ENCODE measurements at regions not wholly inside any gene's neighbourhood (a gene's known extent, or its start where the extent isn't known, plus 50 kb on each side); places are given as distances from the start of the nearest gene placed in this dataset.
"Not testable (repeated sequence)": the region's sequence is repeated elsewhere in the genome, so short reads cannot be mapped to it uniquely, and the experiment has no call there.

DNA sequence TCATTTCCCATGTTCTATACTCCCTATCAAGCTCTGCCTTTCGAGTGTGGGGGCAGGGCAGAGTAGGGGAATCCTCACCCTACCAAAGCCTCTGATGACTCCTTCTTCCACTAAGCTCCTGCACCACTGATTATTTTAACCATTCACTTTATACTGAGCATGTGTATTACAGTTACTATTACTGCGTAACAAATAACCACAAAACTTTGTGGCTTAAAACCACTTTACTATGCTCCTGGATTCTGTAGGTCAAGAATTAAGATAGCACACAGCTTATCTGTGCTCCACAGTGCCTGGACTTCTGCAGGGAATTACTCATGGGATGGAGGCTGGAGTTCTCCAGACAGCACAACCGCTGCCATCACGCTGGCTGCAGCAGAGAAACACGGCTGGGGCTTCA is 117.4 kb upstream of the DNAJC10 start:
- no peak for DNase-seq

- DNase-seq = no peak
These were observed 110.9 kb upstream of the DNAJC10 start for GRCh38 chr2:182605166-182605565.

DNA sequence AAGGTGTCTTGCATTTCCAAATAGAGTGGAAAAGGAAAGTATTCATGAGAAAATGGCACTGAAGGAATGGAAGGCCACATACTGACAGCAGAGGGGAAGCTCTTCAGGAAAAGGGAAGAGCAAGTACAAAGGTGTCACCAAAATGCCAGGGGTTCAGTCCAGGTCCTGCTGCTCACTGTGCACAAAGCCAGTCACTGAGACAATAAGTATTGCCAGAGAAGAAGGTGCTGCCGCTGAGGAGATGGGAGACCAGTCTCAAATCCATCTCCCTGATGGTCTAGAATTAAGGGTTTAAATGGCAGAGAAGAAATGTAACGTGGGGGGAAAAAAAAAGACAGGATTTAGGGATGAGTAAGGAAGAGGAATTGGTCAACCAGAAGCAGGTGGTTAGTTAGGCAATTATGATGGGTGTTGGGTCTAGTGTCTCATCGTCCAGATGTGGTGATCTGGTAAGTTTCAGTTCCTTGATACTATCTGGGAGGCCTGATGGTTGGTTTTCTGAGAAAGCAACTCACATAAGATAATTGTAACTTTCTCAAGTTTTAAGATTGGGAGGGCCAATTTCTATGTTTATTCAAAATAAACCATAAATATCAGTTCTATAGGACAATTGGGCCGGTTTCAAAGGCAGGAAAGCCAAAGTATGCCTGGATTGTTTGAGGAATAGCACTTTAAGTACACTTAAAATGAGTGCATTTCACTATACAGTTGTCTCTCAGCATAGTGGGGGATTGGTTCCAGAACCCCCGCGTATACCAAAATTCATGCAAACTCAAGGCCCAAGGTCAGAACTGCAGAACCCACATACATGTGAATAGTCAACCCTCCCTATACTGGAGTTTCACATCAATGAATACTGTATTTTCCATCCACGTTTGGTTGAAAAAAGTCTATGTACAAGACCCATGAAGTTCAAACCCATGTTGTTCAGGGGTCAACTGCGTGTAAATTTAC is 109.1 kb upstream of the DNAJC10 start:
- DNase-seq = no peak

DNA sequence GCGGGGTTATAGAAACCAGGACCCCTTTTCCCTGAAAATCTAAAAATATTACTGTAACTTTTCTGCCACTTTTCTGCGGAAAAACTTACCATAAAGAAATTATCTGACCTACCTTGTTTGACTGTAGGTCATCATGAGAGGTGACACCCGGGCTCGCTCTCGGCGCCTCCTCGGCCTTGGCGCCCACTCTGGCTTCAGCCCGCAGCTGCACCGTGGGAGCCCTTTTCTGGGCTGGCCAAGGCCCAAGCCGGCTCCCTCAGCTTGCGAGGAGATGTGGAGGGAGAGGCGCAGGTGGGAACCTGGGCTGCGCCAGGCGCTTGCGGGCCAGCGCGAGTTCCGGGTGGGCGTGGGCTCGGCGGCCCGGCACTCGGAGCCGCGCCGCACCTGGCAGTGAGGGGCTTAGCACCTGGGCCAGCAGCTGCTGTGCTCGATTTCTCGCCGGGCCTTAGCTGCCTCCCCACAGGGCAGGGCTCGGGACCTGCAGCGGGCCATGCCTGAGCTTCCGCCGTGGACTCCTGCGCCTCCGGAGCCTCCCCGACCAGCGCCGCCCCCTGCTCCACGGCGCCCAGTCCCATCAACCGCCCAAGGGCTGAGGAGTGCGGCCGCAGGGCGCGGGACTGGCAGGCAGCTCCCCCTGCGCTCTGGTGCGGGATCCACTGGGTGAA is 107.7 kb upstream of the DNAJC10 start:
- no peak for DNase-seq

- not testable (repeated sequence) for DNase-seq
These were observed 107.1 kb upstream of the DNAJC10 start for GRCh38 chr2:182609005-182609404.

DNA sequence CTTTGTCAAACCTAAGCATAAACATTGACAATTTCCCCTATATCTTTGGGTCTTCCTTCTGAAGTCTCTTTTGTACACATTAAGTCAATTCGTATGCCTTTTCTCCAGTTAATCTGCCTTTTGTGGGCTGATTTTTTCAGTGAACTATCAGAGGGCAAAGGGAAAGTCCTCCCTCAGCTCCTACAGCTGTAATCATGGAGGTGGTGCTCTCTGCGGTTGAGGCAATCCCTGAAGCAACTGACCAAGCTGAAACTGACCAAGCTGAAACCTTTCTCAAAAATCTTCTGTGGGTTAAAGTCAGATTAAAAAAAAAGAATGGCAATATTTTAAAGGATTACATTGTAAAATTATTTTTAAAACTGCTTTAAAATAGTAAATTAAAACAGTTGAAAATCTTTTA is 105.8 kb upstream of the DNAJC10 start:
- DNase-seq = no peak

DNA sequence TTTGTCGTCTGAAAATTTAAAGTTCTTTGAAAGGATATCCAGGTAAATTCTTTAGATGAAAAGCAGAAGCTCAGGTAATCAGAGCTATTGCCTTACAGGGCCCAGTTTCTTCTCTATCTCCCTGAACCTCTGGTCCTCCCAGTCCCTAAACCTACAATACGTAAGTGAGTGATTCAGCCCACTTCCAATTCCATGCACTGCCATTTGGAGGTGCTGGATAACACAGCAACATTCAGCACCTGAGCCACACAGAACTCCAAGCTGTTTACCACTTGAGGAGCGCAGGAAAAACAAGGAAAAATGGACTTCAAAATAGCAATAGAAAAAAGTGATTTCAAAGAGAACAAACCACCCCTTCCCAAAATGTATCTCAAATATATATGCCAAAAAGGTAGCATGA is 105.0 kb upstream of the DNAJC10 start:
- peak; percentile 36 for DNase-seq

DNA sequence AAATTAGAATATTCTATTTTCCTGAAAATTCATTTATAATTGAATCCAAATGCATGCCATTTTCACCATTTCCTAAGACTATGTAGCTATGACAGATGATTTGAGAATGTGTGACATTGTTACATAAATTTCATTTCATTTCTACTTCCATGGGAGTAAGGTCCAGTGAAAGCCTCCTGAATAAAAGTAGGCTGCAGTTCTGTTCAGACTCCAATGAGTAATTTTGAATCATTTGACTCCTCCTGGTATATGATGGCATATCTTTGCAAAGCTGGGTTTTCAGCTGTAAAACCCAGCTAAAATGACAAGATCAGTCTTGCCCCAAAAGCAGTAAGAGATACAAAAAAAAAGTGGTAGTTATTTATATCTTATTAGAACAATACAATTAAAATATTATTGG is 101.0 kb upstream of the DNAJC10 start:
- no peak for DNase-seq

GRCh38 chr2:182616471-182617393 is 99.3 kb upstream of the DNAJC10 start:
- peak; percentile 35 for DNase-seq

- peak; percentile 69 for DNase-seq
These were observed 97.4 kb upstream of the DNAJC10 start for GRCh38 chr2:182618672-182619079.

GRCh38 chr2:182619276-182619675 is 96.8 kb upstream of the DNAJC10 start:
- peak; percentile 28 for DNase-seq

- DNase-seq = no peak
These were observed 94.9 kb upstream of the DNAJC10 start for GRCh38 chr2:182621191-182621590.

DNA sequence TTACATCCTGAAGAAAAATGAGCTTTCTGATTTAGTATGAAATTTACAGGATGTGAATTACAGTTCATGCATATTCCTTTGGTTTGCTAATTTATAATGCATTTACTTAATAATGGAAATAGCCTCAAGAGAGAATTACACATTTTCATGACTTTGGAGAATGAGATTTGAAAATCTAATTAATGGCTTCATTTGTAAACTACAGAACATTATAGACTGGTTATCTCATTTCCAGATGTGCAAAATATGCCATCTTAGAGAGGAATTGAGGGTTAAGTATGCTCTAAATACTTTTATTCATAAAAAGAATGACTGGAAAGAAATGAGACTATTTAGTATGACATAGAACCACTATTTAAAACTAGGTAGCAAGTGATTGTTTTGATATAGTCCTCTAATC is 94.2 kb upstream of the DNAJC10 start:
- no peak for DNase-seq

DNA sequence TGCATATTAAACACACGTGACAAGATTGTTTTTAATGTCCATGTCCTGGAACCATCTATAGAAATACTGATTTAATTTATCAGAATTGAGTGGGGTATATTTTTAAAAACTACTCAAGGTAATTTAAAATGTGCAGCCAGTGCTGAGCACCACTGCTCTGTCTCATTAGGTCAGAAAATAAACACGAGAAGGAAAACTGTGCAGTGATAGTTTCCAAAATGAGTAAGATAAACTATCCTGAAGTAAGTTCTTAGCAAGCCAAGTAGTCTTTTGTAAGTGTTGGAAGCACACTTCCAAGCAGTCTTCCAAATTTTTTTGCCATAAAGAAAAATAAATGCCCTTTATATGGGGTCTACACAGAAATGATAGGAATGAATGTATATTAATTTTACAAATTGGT is 93.8 kb upstream of the DNAJC10 start:
- no peak for DNase-seq

DNA sequence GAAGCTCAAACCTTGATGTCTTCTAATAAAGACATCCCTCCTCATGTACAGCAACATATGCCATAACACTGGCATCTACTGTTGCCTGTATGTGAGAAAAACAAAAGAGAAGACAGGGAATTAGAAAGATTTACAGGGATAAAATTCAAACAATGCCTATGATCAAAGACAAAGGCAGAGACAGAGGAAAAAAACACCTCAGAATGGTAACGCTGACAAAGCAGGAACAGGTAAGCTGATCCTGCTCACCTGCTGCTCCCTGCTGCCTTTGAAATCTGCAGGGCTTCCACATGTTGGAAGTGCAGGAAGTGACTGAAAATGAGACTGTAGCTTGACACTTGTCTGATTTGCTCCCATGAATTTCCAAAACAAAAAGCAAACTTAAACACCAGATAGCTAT is 90.2 kb upstream of the DNAJC10 start:
- DNase-seq = peak; percentile 97

- DNase-seq = no peak
These were observed 87.1 kb upstream of the DNAJC10 start for GRCh38 chr2:182628916-182629315.

GRCh38 chr2:182630207-182630606 is 85.8 kb upstream of the DNAJC10 start:
- DNase-seq = no peak

- DNase-seq = no peak
These were observed 84.8 kb upstream of the DNAJC10 start for GRCh38 chr2:182631299-182631698.

- no peak for DNase-seq
These were observed 81.7 kb upstream of the DNAJC10 start for GRCh38 chr2:182634386-182634785.

DNA sequence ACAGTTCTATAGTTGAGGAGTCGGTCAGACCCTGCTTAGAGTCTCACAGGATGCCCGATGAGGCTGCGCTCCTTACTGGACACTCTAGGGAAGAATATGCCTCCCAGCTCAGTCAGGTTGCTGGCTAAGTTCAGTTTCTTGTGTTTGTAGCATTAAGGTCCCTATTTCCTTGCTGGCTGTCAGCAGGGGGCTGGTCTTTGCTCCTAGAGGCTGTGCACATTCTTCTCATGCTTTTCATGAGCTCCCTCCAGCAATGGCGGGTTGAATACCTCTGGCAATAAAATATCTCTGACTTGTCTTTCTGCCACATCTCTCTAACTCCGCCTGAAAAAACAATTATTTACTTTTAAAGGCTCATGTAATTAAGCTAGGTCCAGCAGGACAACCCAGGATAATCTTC is 79.4 kb upstream of the DNAJC10 start:
- DNase-seq = no peak

GRCh38 chr2:182638667-182639066 is 77.4 kb upstream of the DNAJC10 start:
- no peak for DNase-seq

DNA sequence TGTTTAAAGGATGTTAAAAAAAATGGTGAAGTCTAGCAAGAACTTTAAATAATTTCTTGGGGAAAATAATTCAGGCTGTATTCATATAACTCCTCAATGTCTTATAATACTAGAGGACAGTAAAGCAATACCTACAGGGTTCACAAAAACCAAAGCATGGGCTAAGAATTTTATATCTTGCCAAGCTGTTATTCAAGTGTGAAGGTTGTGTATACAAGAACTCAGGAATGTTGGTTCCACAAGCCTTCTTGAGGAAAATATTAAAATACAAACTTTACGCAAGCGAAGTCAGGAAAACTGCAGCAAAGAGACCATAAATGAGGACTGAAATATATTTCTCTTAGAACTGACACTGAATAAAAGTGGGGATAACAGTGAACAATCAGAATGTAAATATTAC is 76.1 kb upstream of the DNAJC10 start:
- no peak for DNase-seq

DNA sequence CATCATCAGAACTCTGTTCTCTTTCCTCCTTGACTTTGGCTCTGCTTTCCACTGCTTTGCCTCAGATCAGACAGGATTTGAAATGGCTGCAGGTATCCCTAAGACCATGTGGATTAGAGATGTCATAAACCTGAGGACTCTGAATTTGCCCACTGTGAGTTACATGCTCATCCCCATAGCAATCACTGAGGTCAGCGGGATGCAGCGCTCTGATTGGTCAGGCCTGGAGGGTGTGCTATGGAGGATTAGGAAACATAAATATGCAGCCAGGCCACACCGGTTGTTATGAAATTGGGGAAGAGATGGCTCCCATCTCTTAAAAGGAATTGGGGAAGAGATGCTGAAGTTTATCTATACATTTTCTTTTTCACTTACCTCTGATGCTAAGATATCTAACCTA is 73.7 kb upstream of the DNAJC10 start:
- DNase-seq = peak; percentile 85
